GM19455 (cell line): ENCODE measurements at regions not wholly inside any gene's neighbourhood (a gene's known extent, or its start where the extent isn't known, plus 50 kb on each side); places are given as distances from the start of the nearest gene placed in this dataset.

ENCODE experiments used
- ATAC-seq: cut with Tn5 transposase; IDR thresholded peaks from one replicate; pipeline ENCODE4 v1.9.1; 2021; ENCODE audit not compliant: unreplicated experiment

GRCh38 chr9:87275047-87275725, 222.5 kb upstream of the DAPK1 start:
- ATAC-seq, result no peak

GRCh38 chr9:87276327-87276841, 221.3 kb upstream of the DAPK1 start:
- no peak for ATAC-seq

GRCh38 chr9:87276851-87277261, 220.8 kb upstream of the DAPK1 start:
- ATAC-seq, result no peak

- ATAC-seq, result no peak
These were observed 220.3 kb upstream of the DAPK1 start for GRCh38 chr9:87277346-87277745.

- ATAC-seq, result no peak
These were observed 218.5 kb upstream of the DAPK1 start for GRCh38 chr9:87278971-87279733.

GRCh38 chr9:87280421-87280820, 217.2 kb upstream of the DAPK1 start:
- no peak for ATAC-seq

- ATAC-seq, result no peak
These were observed 215.1 kb upstream of the DAPK1 start for GRCh38 chr9:87282538-87282937.

- ATAC-seq, result no peak
These were observed 214.1 kb upstream of the DAPK1 start for GRCh38 chr9:87283585-87283984.

GRCh38 chr9:87285183-87285850, 212.3 kb upstream of the DAPK1 start:
- ATAC-seq, result no peak

GRCh38 chr9:87286506-87286905, 211.2 kb upstream of the DAPK1 start:
- ATAC-seq, result no peak

- no peak for ATAC-seq
These were observed 207.2 kb upstream of the DAPK1 start for GRCh38 chr9:87290241-87291052.

- no peak for ATAC-seq
These were observed 205.0 kb upstream of the DAPK1 start for GRCh38 chr9:87292449-87293191.

GRCh38 chr9:87294126-87294525, 203.5 kb upstream of the DAPK1 start:
- ATAC-seq, result no peak

GRCh38 chr9:87300915-87301314, 196.8 kb upstream of the DAPK1 start:
- ATAC-seq, result no peak

- no peak for ATAC-seq
These were observed 196.3 kb upstream of the DAPK1 start for GRCh38 chr9:87301371-87301770.

- no peak for ATAC-seq
These were observed 192.5 kb upstream of the DAPK1 start for GRCh38 chr9:87305151-87305550.

- no peak for ATAC-seq
These were observed 191.7 kb upstream of the DAPK1 start for GRCh38 chr9:87306006-87306405.

- ATAC-seq, result no peak
These were observed 189.8 kb upstream of the DAPK1 start for GRCh38 chr9:87307848-87308247.

GRCh38 chr9:87309236-87309635, 188.4 kb upstream of the DAPK1 start:
- ATAC-seq, result no peak

GRCh38 chr9:87310827-87311523, 186.7 kb upstream of the DAPK1 start:
- no peak for ATAC-seq
